ENCODE measurements at regions not wholly inside any gene's neighbourhood (a gene's known extent, or its start where the extent isn't known, plus 50 kb on each side); places are given as distances from the start of the nearest gene placed in this dataset.

GRCh38 chr5:2187156-2187555, 304.4 kb upstream of the IRX4 start:
- no peak overlapping the region for H3K4me3 Mint-ChIP-seq
- no peak overlapping the region for H3K27ac Mint-ChIP-seq
- H3K36me3 Mint-ChIP-seq = no peaks in the 10 kb centered on the region
- H3K4me1 Mint-ChIP-seq = no peaks in the 10 kb centered on the region
- peaks cover 0 to 2% (median 0%) of the 10 kb centered on the region in 3 donors for H3K9me3 Mint-ChIP-seq
- peaks cover 4% of the 10 kb centered on the region for H3K27me3 Mint-ChIP-seq

- Mint-ChIP-seq H3K4me1 (no peaks in the 10 kb centered on the region), H3K36me3 (no peaks in the 10 kb centered on the region), H3K27me3 (peaks cover 4% of the 10 kb centered on the region), H3K27ac (no peak overlapping the region), H3K9me3 (peaks cover 0 to 2% (median 0%) of the 10 kb centered on the region in 3 donors), H3K4me3 (no peak overlapping the region)
These were observed 303.8 kb upstream of the IRX4 start for GRCh38 chr5:2186472-2187015.

- Mint-ChIP-seq H3K4me3 (no peak overlapping the region), H3K4me1 (no peaks in the 10 kb centered on the region), H3K9me3 (peaks cover 0 to 2% (median 0%) of the 10 kb centered on the region in 3 donors), H3K27ac (no peak overlapping the region), H3K36me3 (no peaks in the 10 kb centered on the region), H3K27me3 (peaks cover 4% of the 10 kb centered on the region)
These were observed 303.1 kb upstream of the IRX4 start for GRCh38 chr5:2185646-2186471.

GRCh38 chr5:2184563-2185540, 302.1 kb upstream of the IRX4 start:
- H3K4me3 Mint-ChIP-seq = no peak overlapping the region
- H3K4me1 Mint-ChIP-seq = no peaks in the 10 kb centered on the region
- H3K36me3 Mint-ChIP-seq = no peaks in the 10 kb centered on the region
- H3K9me3 Mint-ChIP-seq = peaks cover 0 to 2% (median 0%) of the 10 kb centered on the region in 3 donors
- H3K27ac Mint-ChIP-seq = no peak overlapping the region
- peaks cover 4% of the 10 kb centered on the region for H3K27me3 Mint-ChIP-seq

GRCh38 chr5:2184026-2184366, 301.3 kb upstream of the IRX4 start:
- no peaks in the 10 kb centered on the region for H3K36me3 Mint-ChIP-seq
- H3K4me1 Mint-ChIP-seq = no peaks in the 10 kb centered on the region
- no peak overlapping the region for H3K27ac Mint-ChIP-seq
- H3K9me3 Mint-ChIP-seq = peaks cover 0 to 2% (median 0%) of the 10 kb centered on the region in 3 donors
- H3K27me3 Mint-ChIP-seq = peaks cover 4% of the 10 kb centered on the region
- no peak overlapping the region for H3K4me3 Mint-ChIP-seq

- Mint-ChIP-seq H3K27me3 (peaks cover 4% of the 10 kb centered on the region), H3K27ac (peak overlapping the region in 1 of 3 donors; percentile 43), H3K4me1 (no peaks in the 10 kb centered on the region), H3K9me3 (peaks cover 0 to 2% (median 0%) of the 10 kb centered on the region in 3 donors), H3K36me3 (no peaks in the 10 kb centered on the region), H3K4me3 (no peak overlapping the region)
These were observed 300.7 kb upstream of the IRX4 start for GRCh38 chr5:2183154-2184025.

GRCh38 chr5:2182020-2182419, 299.3 kb upstream of the IRX4 start:
- Mint-ChIP-seq H3K9me3 (no peaks in the 10 kb centered on the region), H3K27me3 (peaks cover 3% of the 10 kb centered on the region), H3K4me1 (no peaks in the 10 kb centered on the region), H3K27ac (no peak overlapping the region), H3K36me3 (no peaks in the 10 kb centered on the region), H3K4me3 (no peak overlapping the region)

GRCh38 chr5:2181557-2181956, 298.8 kb upstream of the IRX4 start:
- Mint-ChIP-seq H3K36me3 (no peaks in the 10 kb centered on the region), H3K9me3 (no peaks in the 10 kb centered on the region), H3K27ac (no peak overlapping the region), H3K4me3 (no peak overlapping the region), H3K27me3 (peaks cover 2% of the 10 kb centered on the region), H3K4me1 (no peaks in the 10 kb centered on the region)

- no peaks in the 10 kb centered on the region for H3K4me1 Mint-ChIP-seq
- no peaks in the 10 kb centered on the region for H3K9me3 Mint-ChIP-seq
- no peak overlapping the region for H3K4me3 Mint-ChIP-seq
- H3K36me3 Mint-ChIP-seq = no peaks in the 10 kb centered on the region
- H3K27me3 Mint-ChIP-seq = peaks cover 2% of the 10 kb centered on the region
- H3K27ac Mint-ChIP-seq = no peak overlapping the region
These were observed 298.4 kb upstream of the IRX4 start for GRCh38 chr5:2181149-2181548.

- Mint-ChIP-seq H3K4me1 (no peaks in the 10 kb centered on the region), H3K36me3 (no peaks in the 10 kb centered on the region)
These were observed 297.7 kb upstream of the IRX4 start for GRCh38 chr5:2180456-2180855.

GRCh38 chr5:2179861-2180260, 297.1 kb upstream of the IRX4 start:
- H3K4me3 Mint-ChIP-seq = no peak overlapping the region
- no peaks in the 10 kb centered on the region for H3K36me3 Mint-ChIP-seq
- H3K4me1 Mint-ChIP-seq = no peaks in the 10 kb centered on the region
- H3K27me3 Mint-ChIP-seq = peaks cover 2% of the 10 kb centered on the region
- no peaks in the 10 kb centered on the region for H3K9me3 Mint-ChIP-seq
- H3K27ac Mint-ChIP-seq = no peak overlapping the region

More at GRCh38 chr5:2180456-2180855, 297.7 kb upstream of the IRX4 start:
- Mint-ChIP-seq H3K4me3 (no peak overlapping the region), H3K27ac (peak overlapping the region in 1 of 3 donors; percentile 87), H3K27me3 (peaks cover 2% of the 10 kb centered on the region), H3K9me3 (no peaks in the 10 kb centered on the region)

GRCh38 chr5:2178528-2178927, 295.8 kb upstream of the IRX4 start:
- no peak overlapping the region for H3K4me3 Mint-ChIP-seq
- H3K27me3 Mint-ChIP-seq = peaks cover 2% of the 10 kb centered on the region
- H3K27ac Mint-ChIP-seq = no peak overlapping the region
- no peaks in the 10 kb centered on the region for H3K4me1 Mint-ChIP-seq
- H3K36me3 Mint-ChIP-seq = no peaks in the 10 kb centered on the region
- H3K9me3 Mint-ChIP-seq = no peaks in the 10 kb centered on the region

- Mint-ChIP-seq H3K36me3 (no peaks in the 10 kb centered on the region), H3K4me3 (no peak overlapping the region), H3K27ac (no peak overlapping the region)
These were observed 295.3 kb upstream of the IRX4 start for GRCh38 chr5:2178071-2178477.

GRCh38 chr5:2177244-2177643, 294.5 kb upstream of the IRX4 start:
- H3K27ac Mint-ChIP-seq = no peak overlapping the region
- no peaks in the 10 kb centered on the region for H3K4me1 Mint-ChIP-seq
- H3K9me3 Mint-ChIP-seq = no peaks in the 10 kb centered on the region
- H3K4me3 Mint-ChIP-seq = no peak overlapping the region
- H3K27me3 Mint-ChIP-seq = peaks cover under 1% of the 10 kb centered on the region
- H3K36me3 Mint-ChIP-seq = no peaks in the 10 kb centered on the region

More at GRCh38 chr5:2178071-2178477, 295.3 kb upstream of the IRX4 start:
- Mint-ChIP-seq H3K27me3 (peaks cover 2% of the 10 kb centered on the region), H3K9me3 (no peaks in the 10 kb centered on the region), H3K4me1 (no peaks in the 10 kb centered on the region)

All from IgD-negative memory B cell (primary cell).